Daoy (cell line): ENCODE measurements at regions not wholly inside any gene's neighbourhood (a gene's known extent, or its start where the extent isn't known, plus 50 kb on each side); places are given as distances from the start of the nearest gene placed in this dataset.
"Not testable (repeated sequence)": the region's sequence is repeated elsewhere in the genome, so short reads cannot be mapped to it uniquely, and the experiment has no call there.

Experiments used
- DNase-seq: peaks from one replicate; pipeline ENCODE4 v3.0.0-alpha.2; 2015; ENCODE audit warnings: low read depth

GRCh38 chr14:105952826-105953225 lies 426.4 kb downstream of the TMEM121 start:
- no peak for DNase-seq

GRCh38 chr14:105961625-105962024 lies 435.2 kb downstream of the TMEM121 start:
- DNase-seq, result not testable (repeated sequence)

GRCh38 chr14:105962532-105962931 lies 436.1 kb downstream of the TMEM121 start:
- no peak for DNase-seq

- no peak for DNase-seq
These were observed 441.9 kb downstream of the TMEM121 start for GRCh38 chr14:105968291-105968690.

- not testable (repeated sequence) for DNase-seq
These were observed 442.6 kb downstream of the TMEM121 start for GRCh38 chr14:105969026-105969425.

- DNase-seq, result not testable (repeated sequence)
These were observed 444.4 kb downstream of the TMEM121 start for GRCh38 chr14:105970821-105971220.

- no peak for DNase-seq
These were observed 445.5 kb downstream of the TMEM121 start for GRCh38 chr14:105971593-105972500.

GRCh38 chr14:105974902-105975301 lies 448.5 kb downstream of the TMEM121 start:
- DNase-seq, result peak; percentile 38

- DNase-seq, result no peak
These were observed 452.4 kb downstream of the TMEM121 start for GRCh38 chr14:105978618-105979295.

GRCh38 chr14:105979446-105979845 lies 453.1 kb downstream of the TMEM121 start:
- DNase-seq, result no peak

GRCh38 chr14:105980224-105980623 lies 453.8 kb downstream of the TMEM121 start:
- peak; percentile 61 for DNase-seq

- DNase-seq, result not testable (repeated sequence)
These were observed 455.3 kb downstream of the TMEM121 start for GRCh38 chr14:105981517-105982302.

GRCh38 chr14:105982664-105983063 lies 456.3 kb downstream of the TMEM121 start:
- DNase-seq, result no peak

- no peak for DNase-seq
These were observed 460.5 kb downstream of the TMEM121 start for GRCh38 chr14:105986894-105987284.

GRCh38 chr14:105987563-105987962 lies 461.2 kb downstream of the TMEM121 start:
- DNase-seq, result no peak

GRCh38 chr14:105989566-105990302 lies 463.4 kb downstream of the TMEM121 start:
- DNase-seq, result no peak

- not testable (repeated sequence) for DNase-seq
These were observed 465.3 kb downstream of the TMEM121 start for GRCh38 chr14:105991677-105992076.

GRCh38 chr14:105993814-105994213 lies 467.4 kb downstream of the TMEM121 start:
- DNase-seq, result no peak

- not testable (repeated sequence) for DNase-seq
These were observed 468.8 kb downstream of the TMEM121 start for GRCh38 chr14:105995011-105995710.

- DNase-seq, result not testable (repeated sequence)
These were observed 472.2 kb downstream of the TMEM121 start for GRCh38 chr14:105998597-105998996.
